ENCODE measurements at regions not wholly inside any gene's neighbourhood (a gene's known extent, or its start where the extent isn't known, plus 50 kb on each side); places are given as distances from the start of the nearest gene placed in this dataset.
"Not testable (repeated sequence)": the region's sequence is repeated elsewhere in the genome, so short reads cannot be mapped to it uniquely, and the experiment has no call there.

DNA sequence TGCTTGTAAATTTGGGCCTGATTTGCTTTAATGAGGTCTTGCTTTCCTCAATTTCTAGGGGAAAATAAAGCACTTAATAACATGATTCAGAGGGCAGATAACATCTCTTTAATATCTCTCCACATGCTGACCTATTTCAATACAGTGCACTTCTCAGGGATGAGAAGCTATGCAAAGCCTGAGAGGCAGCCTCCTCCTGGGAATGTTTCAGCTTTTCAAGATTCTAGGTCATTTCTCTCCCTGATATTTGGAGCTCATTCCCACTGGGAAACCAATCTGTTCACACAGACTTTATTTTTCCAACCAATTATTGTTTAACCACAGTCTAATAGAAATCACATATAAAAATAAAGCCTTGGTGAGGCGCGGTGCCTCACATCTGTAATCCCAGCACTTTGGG is 67.0 kb upstream of the LSAMP start:
- DNase-seq, result no peak

DNA sequence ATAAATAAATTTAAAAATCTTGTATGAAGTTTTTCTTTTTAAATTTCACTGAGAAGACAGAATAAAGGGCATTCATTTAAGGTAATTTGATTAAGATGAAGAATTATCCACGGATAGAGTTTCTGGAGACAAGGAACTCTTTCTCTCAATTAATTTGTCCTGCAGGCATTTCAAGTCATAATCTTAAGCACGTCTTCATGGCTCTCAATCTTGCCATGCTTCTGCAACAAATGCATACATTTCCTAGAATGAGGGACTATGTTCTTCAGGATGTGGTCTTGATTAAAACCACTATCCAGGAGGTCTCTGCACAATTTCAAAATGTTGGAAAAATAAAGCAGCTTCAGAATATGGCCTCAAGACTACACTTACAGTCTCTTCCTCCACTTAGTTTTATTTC is 67.6 kb upstream of the LSAMP start:
- DNase-seq, result no peak

DNA sequence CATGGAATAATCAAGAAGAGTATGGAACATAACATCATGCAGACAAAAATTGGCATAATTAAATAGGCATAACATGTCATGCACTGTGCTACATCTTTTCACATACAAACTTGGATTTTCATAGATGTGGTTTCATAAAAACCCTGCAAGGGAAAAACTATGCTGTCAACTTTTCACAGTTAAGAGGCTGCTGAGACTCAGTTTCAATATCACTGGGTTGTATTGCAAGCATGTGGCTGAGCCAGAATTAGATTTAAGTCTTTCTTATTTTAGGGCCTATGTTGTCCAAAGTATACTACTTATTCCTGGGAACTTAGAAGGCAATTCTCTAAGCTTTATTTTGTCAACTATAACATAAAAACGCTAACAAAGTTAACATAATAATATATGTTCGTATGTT is 70.7 kb upstream of the LSAMP start:
- no peak for DNase-seq

DNA sequence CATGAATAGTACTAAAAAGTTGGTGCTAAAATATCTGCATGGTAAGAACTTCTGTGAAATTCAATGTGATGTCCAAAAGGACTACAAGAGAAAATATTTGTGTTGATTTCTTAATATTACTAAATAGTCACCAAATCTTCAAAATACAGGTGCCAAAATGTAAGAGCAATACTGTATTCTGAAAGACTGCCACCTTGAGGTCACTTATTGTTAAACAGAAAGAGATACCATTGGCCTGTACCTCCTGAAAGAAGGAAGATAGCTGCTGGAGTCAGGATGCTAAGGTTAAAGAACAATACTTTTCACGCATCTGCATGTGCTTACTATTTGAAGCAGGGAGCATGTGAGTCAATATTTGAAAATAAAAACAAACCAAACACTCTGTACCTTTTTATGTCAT is 72.0 kb upstream of the LSAMP start:
- DNase-seq, result peak; percentile 4

DNA sequence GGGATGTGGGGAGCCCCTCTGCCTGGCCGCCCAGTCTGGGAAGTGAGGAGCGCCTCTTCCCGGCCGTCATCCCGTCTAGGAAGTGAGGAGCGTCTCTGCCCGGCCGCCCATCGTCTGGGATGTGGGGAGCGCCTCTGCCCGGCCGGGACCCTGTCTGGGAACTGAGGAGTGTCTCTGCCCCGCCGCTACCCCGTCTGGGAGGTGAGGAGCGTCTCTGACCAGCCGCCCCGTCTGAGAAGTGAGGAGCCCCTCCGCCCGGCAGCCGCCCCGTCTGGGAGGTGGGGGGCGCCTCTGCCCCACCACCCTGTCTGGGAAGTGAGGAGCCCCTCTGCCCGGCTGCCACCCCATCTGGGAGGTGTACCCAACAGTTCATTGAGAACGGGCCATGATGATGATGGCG is 73.8 kb upstream of the LSAMP start:
- DNase-seq, result not testable (repeated sequence)

DNA sequence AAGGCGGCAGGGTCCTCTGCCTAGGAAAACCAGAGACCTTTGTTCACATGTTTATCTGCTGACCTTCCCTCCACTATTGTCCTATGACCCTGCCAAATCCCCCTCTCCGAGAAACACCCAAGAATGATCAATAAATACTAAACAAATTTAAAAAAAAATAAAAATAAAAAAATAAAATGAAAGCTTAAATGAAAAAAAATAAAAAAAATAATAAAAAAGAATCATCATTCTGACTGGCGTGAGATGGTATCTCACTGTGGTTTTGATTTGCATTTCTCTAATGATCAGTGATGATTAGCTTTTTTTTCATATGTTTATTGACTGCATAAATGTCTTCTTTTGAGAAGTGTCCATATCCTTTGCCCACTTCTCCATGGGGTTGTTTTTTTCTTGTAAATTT is 74.5 kb upstream of the LSAMP start:
- DNase-seq, result not testable (repeated sequence)

DNA sequence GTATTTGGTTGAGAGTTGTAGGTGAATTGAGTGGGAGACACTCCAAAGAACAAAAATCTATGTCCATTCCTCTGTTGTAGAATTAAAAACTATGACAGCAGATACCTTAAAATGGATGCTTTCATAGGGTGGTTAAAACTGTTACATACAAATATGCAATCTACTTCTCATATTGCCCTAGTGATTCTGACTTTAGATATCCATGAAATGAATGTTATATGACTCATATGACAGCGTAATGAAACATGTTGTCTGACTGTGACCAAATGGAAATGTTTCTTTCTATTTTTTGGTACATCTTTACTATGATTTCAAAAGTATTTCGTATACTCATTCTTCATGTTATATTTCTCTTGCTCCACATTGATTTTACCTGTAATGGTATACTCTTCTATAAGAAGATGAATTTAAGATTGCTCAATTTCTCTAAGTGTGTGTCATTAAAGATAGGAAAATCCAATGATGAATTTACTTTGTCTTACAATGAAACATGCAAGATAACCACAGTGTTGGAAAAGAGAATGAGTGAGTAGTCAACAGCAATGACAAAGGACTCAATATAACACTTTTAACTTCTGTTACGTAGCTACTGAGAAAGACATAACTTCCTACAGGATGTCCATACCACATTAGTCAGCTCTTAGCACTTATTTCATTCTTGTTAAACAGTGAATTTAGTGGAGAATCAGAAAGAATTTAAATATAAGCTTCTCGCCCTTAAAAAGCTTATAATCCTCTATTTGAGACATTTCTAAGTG is 79.3 kb upstream of the LSAMP start:
- DNase-seq, result peak; percentile 54

DNA sequence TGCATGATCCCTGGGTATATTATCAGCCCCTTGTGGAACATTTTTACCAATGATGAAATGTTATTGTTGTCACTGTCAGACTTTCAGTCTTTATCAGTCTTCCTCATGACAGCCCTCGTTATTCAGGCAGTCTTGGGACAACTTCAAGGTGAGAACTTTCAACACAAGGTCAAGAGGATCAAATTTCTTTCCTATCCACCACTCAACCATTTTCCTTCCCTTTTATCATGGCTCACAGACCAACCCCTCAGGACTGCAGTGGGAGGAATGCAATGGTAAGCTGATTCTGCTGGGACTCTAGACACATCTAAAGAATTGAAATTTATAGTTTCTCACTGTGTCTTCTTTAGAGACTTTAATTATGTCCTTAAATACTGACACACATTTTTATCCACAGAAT is 107.0 kb upstream of the LSAMP start:
- DNase-seq, result no peak

DNA sequence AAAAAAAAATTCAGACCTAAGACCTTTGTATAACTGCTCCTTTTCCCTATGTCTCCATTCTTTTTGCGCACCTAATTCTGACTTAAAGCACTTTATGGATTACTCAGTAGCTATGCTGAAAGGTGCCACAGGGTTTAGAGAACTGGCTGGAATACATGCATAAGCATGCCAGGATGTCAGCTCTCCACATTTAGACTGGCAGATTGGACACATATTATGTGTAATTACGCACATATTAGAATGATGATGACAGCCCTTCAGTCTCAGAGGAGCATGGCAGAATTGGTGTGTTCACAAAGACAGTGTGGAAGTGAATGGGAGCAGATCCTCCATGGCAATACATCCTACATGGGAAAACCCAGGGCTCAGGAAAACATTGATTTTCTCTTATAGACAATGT is 108.1 kb upstream of the LSAMP start:
- no peak for DNase-seq

DNA sequence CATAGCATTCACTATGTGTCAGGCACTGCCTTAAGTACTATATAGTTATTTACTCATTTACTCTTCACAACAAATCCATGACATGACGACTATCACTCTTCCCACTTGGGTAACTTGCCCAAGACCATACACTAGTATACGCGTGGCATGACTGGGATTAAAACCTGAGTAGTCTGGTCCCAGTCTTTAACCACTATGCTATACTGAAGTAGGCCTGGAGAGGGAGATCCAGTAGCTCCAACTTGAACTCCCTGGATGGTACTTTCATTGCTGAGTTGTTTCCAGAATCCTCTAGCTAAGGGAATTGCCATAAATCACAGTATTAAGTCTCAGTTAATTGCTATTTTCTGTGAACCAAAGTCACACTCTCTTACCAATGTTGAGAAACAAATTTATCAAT is 116.2 kb upstream of the LSAMP start:
- DNase-seq, result no peak

DNA sequence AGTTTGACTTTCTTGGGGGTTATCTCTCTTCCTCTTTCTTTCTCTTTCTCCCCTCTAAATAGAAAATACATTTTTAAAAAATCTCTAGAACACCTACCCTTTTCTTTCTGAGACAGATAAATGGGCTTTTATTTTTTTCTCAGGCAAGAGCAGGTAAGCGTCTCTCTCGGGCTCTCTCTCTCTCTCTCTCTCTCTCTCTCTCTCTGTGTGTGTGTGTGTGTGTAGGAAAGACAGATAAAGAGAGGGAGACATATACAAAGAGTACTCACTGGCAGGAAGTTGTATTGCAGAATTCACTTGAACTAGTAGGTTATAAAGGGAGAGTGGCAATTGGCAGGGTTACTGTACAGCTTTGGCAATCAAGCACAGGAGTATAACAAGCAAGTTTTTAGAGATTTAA is 118.1 kb upstream of the LSAMP start:
- DNase-seq, result no peak

DNA sequence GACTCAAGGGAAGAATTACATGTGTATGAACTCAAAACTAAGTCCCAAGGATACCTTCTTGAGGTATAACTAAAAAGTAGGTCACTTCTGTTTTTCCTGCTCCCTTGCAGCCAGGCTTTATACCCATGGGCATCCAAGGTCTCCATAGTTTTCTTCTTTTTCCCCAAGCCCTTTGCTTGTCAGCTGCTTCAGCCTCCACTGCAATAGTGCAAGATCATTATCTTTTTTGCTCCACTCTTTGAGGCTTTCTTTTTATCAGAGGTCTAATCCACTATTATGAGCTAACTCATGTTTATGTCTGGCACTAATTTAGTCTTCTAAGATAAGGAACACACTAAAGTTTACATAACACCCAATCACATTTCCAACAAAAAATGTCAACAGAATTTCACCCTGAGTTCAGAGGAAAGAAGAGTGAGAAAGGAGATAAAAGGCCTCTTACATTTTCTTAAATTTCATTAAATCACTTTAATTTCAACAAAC is 121.2 kb upstream of the LSAMP start:
- no peak for DNase-seq

DNA sequence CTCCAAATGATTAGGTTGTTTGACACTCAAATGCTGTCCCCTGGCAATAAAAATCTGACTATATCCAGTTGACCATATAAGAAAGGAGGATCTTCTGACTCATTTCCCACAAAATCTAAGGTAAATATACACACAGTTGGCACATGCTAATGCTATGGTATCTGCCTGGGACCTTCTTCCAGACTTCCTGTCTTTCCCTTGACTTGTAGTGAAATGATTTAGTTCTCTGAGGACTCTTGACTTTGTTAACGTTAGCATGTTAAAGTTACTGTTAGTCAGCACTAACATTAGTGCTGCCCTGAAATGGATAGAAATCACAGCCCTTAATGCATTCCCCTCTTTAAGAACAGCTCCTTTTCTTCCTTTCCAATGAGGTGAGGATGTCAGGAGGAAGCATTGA is 124.3 kb upstream of the LSAMP start:
- peak; percentile 32 for DNase-seq

DNA sequence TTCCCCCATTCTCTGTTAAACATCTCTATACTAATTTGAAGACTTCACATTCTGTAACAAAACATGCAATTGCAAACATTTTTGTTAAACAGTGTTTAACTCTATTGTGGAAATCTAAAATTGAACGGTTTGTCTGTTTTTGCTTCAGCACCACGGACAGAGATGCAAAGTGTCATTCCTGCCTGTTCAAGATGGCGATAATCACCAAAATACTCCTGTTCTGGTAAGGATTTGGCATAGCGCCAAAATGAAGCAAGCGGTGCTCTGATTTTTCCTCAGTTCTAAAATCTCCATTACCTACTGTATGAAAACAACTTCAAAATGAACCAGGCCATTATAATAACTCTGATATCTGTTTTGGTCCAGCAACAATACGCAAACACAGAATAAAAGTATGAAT is 129.7 kb upstream of the TUSC7 start:
- peak; percentile 33 for DNase-seq

DNA sequence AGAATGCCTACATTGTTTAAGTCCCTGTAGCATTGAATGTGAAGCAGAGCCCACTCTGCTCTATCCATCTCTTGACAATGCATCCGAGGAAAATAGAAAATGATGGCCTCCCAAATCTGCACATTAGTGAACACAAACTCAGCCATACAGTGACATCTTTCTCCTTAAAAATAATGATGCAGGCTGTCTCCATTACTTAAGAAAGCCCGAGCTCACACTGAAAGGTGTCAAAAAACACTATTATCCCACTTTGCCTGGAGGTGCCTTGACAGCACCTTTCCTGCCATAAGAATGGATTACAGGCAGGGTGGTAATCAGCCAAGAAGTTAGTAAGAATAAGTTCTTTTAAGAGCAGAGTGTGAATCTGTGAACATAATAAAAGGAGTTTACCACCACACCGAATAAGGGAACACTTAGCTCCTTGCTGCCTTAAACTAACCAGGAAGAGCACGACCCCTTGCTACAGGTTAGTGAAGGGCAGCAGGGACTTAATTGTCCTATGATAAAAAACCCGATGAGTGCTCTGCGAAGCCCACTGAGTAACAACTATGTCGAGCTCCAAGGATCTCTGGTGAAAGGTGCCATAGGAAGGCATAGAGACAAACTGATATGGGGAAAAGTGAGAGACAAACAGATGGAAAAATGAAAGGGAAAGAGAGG is 123.2 kb upstream of the TUSC7 start:
- no peak for DNase-seq

DNA sequence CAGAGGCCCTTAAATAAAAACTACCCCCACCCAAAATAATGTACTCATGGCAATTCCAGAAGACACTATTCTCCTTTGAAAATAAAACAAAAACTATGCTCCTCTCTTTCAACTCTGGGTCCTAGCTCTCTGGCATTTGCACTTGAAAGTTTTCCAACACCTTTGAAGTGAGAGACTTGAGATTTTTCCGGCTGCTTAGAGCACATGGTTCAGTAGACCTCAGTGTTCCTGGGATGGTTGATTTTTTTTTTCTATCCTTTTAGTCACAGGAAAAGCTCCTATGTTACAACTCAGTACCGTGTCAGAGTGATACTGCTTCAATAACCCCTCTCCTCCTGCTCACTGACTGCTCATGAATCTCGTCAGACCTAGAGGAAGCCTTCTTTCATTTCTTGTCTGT is 118.3 kb upstream of the TUSC7 start:
- no peak for DNase-seq

DNA sequence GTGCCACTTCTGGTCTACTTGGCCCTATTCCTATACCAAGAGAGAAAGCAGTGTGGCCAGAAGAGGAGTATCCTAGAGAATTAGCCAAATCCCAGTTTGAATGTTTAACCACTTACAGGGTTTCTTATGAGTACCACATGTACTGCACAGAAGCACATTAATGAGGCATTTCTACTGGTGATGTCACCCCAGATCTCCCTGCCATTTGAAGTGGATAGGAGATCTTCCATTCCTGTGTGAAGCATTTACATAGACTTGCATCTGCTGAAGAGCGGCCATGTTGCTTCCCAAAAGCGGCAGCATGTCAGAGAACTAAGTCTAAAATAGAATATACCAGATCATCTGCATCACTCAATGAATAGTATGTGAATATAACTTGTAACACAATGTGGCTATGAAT is 108.4 kb upstream of the TUSC7 start:
- no peak for DNase-seq

DNA sequence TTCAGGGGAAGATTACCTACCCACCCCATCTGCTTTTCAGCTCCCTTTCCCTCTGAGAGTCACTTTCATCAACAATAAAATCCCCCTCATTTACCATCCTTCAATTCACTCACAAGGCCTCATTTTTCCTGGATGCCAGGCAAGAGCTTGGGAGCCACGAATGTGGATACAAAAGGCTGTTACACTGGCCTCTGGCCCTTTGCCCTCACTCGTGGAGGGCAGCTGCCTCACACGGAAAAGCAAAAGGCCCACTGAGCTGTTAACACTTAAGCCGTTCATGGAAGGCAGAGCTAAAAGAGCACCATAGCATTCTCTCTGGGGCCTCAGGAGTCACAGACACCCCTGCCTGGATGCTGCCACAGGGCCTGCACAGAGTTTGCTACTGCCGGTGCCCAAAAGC is 102.4 kb upstream of the TUSC7 start:
- DNase-seq, result no peak

DNA sequence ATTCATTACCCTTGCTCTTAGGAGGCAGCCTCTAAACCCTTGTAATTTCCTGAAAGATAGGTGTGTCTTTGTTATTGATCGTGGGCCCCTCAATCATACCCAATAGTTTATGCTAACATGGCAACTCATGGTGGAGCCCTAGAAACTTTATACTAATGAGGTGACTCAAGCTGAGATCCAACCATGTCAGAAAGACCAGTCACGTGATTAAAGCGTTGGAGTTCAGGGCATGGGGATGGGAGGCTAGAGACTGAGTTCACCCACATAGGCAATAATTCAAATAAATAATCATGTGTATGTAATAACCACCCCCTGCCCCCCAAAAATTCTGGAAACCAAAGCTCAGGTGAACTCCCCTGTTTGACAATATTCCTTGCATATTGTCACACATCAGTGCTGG is 99.5 kb upstream of the TUSC7 start:
- no peak for DNase-seq

DNA sequence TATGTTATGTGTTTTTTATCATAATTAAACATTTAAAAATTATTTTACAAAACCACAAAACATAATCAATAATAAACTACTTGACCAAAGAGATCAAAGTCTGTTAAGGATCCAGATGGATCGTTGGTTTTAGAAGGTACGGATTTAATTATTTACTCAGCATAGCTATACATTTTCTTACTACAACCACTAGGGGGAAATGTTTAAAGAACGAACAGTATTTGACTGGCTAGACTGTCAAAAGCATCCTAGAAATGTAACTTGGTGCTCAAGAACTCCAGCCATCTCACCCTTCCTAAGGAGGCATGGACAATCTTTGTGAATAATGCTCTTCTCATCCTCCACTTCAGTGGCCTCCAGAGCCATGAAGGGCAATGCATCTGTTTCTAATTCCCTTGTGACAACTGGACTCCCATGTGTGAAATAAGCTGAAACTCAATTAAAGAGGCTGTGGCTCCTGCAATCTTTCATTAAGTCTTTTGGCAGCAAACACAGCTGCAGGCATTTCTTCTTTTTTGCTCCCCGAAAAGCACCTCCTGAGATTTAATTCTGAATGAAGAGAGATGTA is 94.7 kb upstream of the TUSC7 start:
- DNase-seq, result peak; percentile 24

DNA sequence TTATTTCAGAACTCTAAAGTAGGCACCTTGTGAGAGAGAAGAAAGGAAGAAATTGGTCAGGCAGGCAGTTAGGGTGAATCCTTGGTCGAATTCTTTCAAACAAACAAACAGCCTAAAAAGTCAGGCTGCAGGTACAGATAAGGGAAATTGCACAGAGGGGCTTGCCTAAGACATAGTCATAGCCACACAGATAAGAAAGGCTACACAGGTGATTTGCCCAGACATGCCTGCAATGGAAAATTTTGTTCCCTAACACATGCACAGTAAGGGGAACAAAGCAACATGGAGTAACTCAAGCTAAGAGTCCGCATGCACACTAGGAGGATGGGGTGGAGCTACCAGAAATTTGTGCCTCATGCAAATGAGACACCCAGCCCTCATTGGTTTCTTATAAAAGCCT is 91.4 kb upstream of the TUSC7 start:
- DNase-seq, result no peak

DNA sequence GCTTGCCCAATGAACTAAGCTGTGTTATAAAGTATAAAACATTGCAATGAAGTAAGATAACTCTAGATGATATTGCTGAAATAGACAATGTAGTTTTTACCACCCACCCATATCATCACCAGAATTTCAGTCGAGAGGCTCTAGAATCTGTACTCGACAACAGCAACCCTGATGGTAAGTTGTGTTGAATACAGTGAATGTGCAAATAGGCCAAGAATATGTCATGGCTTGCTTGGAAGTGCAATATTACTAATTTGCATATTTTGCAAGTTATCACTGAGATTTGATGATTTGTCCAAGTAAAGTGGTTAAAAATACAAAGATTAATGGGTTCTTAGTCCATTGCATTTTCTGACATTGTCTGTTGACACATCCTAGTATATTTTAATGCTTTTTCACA is 90.6 kb upstream of the TUSC7 start:
- DNase-seq, result no peak

DNA sequence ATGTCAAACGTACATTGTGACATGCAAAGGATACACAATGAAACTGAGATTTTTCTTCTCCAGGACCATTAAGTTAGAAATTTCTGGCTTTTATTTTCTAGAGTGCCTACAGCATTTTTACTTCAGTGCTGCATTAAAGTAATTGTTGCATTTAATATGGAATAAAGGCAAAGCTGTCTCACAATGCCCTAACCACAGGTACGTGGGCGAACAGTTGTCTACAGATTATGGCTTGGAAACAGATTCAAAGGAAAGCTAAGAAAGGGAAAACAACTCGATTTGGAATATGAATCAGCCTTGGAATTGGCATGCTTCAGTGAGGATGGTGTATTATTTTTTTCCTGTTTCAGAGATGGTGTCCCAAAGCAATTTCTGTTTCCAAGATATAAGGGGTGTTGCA is 79.1 kb upstream of the TUSC7 start:
- no peak for DNase-seq

DNA sequence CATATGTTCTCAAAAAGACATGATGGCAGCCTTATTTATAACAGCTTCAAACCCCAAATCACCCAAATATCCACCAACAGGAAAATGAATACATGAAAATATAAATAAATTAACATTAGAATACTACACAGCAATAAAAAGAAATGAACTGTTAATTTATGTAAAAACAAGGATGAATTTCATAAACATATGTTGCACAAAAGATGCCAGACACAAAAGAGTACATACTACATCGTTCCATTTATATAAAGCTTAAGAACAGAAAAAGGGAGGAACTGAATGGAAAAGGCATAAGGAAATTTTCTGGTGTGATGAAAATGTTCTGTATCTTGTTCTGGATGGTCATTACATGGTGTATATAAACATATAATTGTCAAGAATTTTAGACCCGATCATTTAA is 69.9 kb upstream of the TUSC7 start:
- DNase-seq, result no peak

Measured in fibroblast of skin of back (primary cell).